ENCODE measurements at regions not wholly inside any gene's neighbourhood (a gene's known extent, or its start where the extent isn't known, plus 50 kb on each side); places are given as distances from the start of the nearest gene placed in this dataset.

- TF ChIP-seq CTCF (IDR thresholded peaks at IDR 0.05) (no peak), POLR2AphosphoS5 (IDR thresholded peaks at IDR 0.05) (no peak), POLR2A (IDR thresholded peaks at IDR 0.05) (no peak), EP300 (IDR thresholded peaks at IDR 0.05) (no peak)
Measured at GRCh38 chr1:222373216-222373615, 174.7 kb downstream of the HHIPL2 start.

All from sigmoid colon (tissue), 4 donors.